HG02798 (cell line): ENCODE measurements at regions not wholly inside any gene's neighbourhood (a gene's known extent, or its start where the extent isn't known, plus 50 kb on each side); places are given as distances from the start of the nearest gene placed in this dataset.
"Not testable (repeated sequence)": the region's sequence is repeated elsewhere in the genome, so short reads cannot be mapped to it uniquely, and the experiment has no call there.

ENCODE experiments used
- ATAC-seq: cut with Tn5 transposase; IDR thresholded peaks from one replicate; pipeline ENCODE4 v1.9.1; 2021; ENCODE audit warnings: mild to moderate bottlenecking; ENCODE audit not compliant: unreplicated experiment, poor library complexity

GRCh38 chr3:20673866-20674265, 487.9 kb upstream of the SGO1 start:
- ATAC-seq, result no peak

GRCh38 chr3:20669675-20670074, 483.7 kb upstream of the SGO1 start:
- ATAC-seq, result no peak

- ATAC-seq, result no peak
Observed at GRCh38 chr3:20669184-20669583, 483.2 kb upstream of the SGO1 start.

- no peak for ATAC-seq
Observed at GRCh38 chr3:20668411-20668810, 482.4 kb upstream of the SGO1 start.

GRCh38 chr3:20666091-20666490, 480.1 kb upstream of the SGO1 start:
- no peak for ATAC-seq

- ATAC-seq, result no peak
Observed at GRCh38 chr3:20658491-20658890, 472.5 kb upstream of the SGO1 start.

- ATAC-seq, result no peak
Observed at GRCh38 chr3:20657560-20657959, 471.6 kb upstream of the SGO1 start.

GRCh38 chr3:20652231-20652986, 466.4 kb upstream of the SGO1 start:
- no peak for ATAC-seq

GRCh38 chr3:20648921-20649381, 462.9 kb upstream of the SGO1 start:
- ATAC-seq, result no peak

- no peak for ATAC-seq
Observed at GRCh38 chr3:20648294-20648693, 462.3 kb upstream of the SGO1 start.

GRCh38 chr3:20646425-20646824, 460.4 kb upstream of the SGO1 start:
- ATAC-seq, result no peak

GRCh38 chr3:20645340-20645739, 459.3 kb upstream of the SGO1 start:
- ATAC-seq, result no peak

GRCh38 chr3:20637729-20638128, 451.7 kb upstream of the SGO1 start:
- no peak for ATAC-seq

- ATAC-seq, result no peak
Observed at GRCh38 chr3:20622304-20622703, 436.3 kb upstream of the SGO1 start.

- not testable (repeated sequence) for ATAC-seq
Observed at GRCh38 chr3:20618621-20619020, 432.6 kb upstream of the SGO1 start.

GRCh38 chr3:20618181-20618580, 432.2 kb upstream of the SGO1 start:
- ATAC-seq, result not testable (repeated sequence)

GRCh38 chr3:20615982-20616381, 430.0 kb upstream of the SGO1 start:
- not testable (repeated sequence) for ATAC-seq

- ATAC-seq, result no peak
Observed at GRCh38 chr3:20608054-20608738, 422.2 kb upstream of the SGO1 start.

- ATAC-seq, result no peak
Observed at GRCh38 chr3:20604659-20605058, 418.7 kb upstream of the SGO1 start.

GRCh38 chr3:20589275-20589674, 403.3 kb upstream of the SGO1 start:
- ATAC-seq, result no peak

GRCh38 chr3:20588781-20589180, 402.8 kb upstream of the SGO1 start:
- ATAC-seq, result no peak

GRCh38 chr3:20583648-20584047, 397.6 kb upstream of the SGO1 start:
- no peak for ATAC-seq
